Keratinocyte (primary cell): ENCODE measurements at regions not wholly inside any gene's neighbourhood (a gene's known extent, or its start where the extent isn't known, plus 50 kb on each side); places are given as distances from the start of the nearest gene placed in this dataset.

Experiments
- DNase-seq: peaks from one replicate; pipeline ENCODE4 v3.0.0-alpha.2; 2011; ENCODE audit warnings: low read depth, missing footprints, low spot score
- FAIRE-seq: peaks from 2 replicates; lab custom pipeline; 2011; peaks lifted over from hg19 to GRCh38; lab: Jason Lieb, UNC
- H2AFZ ChIP-seq: 2 replicates; pipeline ENCODE4 v1.6.0; 2012; ENCODE audit warnings: low read length, control low read depth, inconsistent platforms; ENCODE audit not compliant: control insufficient read depth
- H3K27ac ChIP-seq: 2 replicates; pipeline ENCODE4 v1.5.1; 2011; ENCODE audit warnings: low read length; ENCODE audit not compliant: control insufficient read depth, insufficient read depth
- H3K27me3 ChIP-seq: 3 replicates; pipeline ENCODE4 v1.6.0; 2011; ENCODE audit warnings: low read length; ENCODE audit not compliant: control insufficient read depth, insufficient read depth; ENCODE audit errors: extremely low read depth
- H3K36me3 ChIP-seq, 2 experiments: 2 replicates in 1 of 2; 3 replicates in 1 of 2; pipeline ENCODE4 v1.5.1; 2011; ENCODE audit warnings: low read length in 2 of 2, mild to moderate bottlenecking in 1 of 2; ENCODE audit not compliant: control insufficient read depth in 2 of 2, insufficient read depth in 2 of 2; ENCODE audit errors: extremely low read depth in 1 of 2
- H3K4me1 ChIP-seq: 3 replicates; pipeline ENCODE4 v1.5.1; 2011; ENCODE audit warnings: low read length; ENCODE audit not compliant: control insufficient read depth, insufficient read depth; ENCODE audit errors: extremely low read depth
- H3K4me2 ChIP-seq: 3 replicates; pipeline ENCODE4 v1.6.0; 2011; ENCODE audit warnings: low read depth, low read length; ENCODE audit not compliant: control insufficient read depth, insufficient read depth; ENCODE audit errors: extremely low read depth
- H3K4me3 ChIP-seq, 3 experiments: fragments of 200-600 bp in 1 of 3; sonication (generic) in 1 of 3; 2 replicates in 2 of 3; 3 replicates in 1 of 3; pipeline ENCODE4 v1.5.1; 2011 to 2016; ENCODE audit warnings: low read length in 3 of 3, mild to moderate bottlenecking in 3 of 3, control low read depth in 2 of 3, inconsistent platforms in 1 of 3, low read depth in 1 of 3, mixed read lengths in 1 of 3, mixed run types in 1 of 3, moderate library complexity in 1 of 3; ENCODE audit not compliant: control insufficient read depth in 2 of 3, insufficient read depth in 2 of 3; ENCODE audit errors: extremely low read depth in 1 of 3
- H3K79me2 ChIP-seq: 2 replicates; pipeline ENCODE4 v1.6.0; 2012; ENCODE audit warnings: low read length; ENCODE audit not compliant: control insufficient read depth, insufficient read depth
- H3K9ac ChIP-seq: 3 replicates; pipeline ENCODE4 v1.6.0; 2011; ENCODE audit warnings: low read length; ENCODE audit not compliant: control insufficient read depth, insufficient read depth; ENCODE audit errors: extremely low read depth
- H3K9me1 ChIP-seq: 3 replicates; pipeline ENCODE4 v1.6.0; 2011; ENCODE audit warnings: low read length; ENCODE audit not compliant: control insufficient read depth, insufficient read depth; ENCODE audit errors: extremely low read depth
- H3K9me3 ChIP-seq: 2 replicates; pipeline ENCODE4 v1.5.1; 2012; ENCODE audit warnings: low read depth, low read length; ENCODE audit not compliant: control insufficient read depth
- H4K20me1 ChIP-seq: 3 replicates; pipeline ENCODE4 v1.6.0; 2011; ENCODE audit warnings: low read length; ENCODE audit not compliant: control insufficient read depth, insufficient read depth; ENCODE audit errors: extremely low read depth
- CTCF ChIP-seq, 3 experiments: IDR thresholded peaks in 1 of 3; conservative IDR thresholded peaks in 1 of 3; optimal IDR thresholded peaks in 1 of 3; 2 replicates in 2 of 3; 3 replicates in 1 of 3; pipeline versions ENCODE3 to v1.5.1; 2011; ENCODE audit warnings: low read length in 3 of 3, mild to moderate bottlenecking in 3 of 3, moderate library complexity in 2 of 3, control low read depth in 1 of 3, inconsistent platforms in 1 of 3; ENCODE audit not compliant: insufficient read depth in 2 of 3; ENCODE audit errors: extremely low read depth in 1 of 3
- EZH2 ChIP-seq: IDR thresholded peaks from one replicate; pipeline ENCODE4 v1.6.1; 2012; ENCODE audit warnings: inconsistent platforms, mild to moderate bottlenecking, low read length, moderate library complexity
- dilution Hi-C: fragments of 300-500 bp; cut with MboI; formaldehyde crosslinking; loops from one replicate; pipeline ENCODE4 v1.7.0; 2020; ENCODE audit warnings: low sequenced_read_pairs; ENCODE audit not compliant: extremely low pct_ligation_motif_present

GRCh38 chr12:13790317-13790716 lies 191.1 kb downstream of the GRIN2B start:
- H3K9me3 ChIP-seq, result no peaks in the 10 kb centered on the region
- no peak overlapping the region for H2AFZ ChIP-seq
- H3K4me2 ChIP-seq, result no peak overlapping the region
- no peaks in the 10 kb centered on the region for H4K20me1 ChIP-seq
- dilution Hi-C loops, result no loop called here
- no peak overlapping the region for H3K4me3 ChIP-seq
- no peak overlapping the region for H3K27ac ChIP-seq
- no peaks in the 10 kb centered on the region for H3K79me2 ChIP-seq
- no peaks in the 10 kb centered on the region for H3K36me3 ChIP-seq
- no peaks in the 10 kb centered on the region for H3K9me1 ChIP-seq
- no peaks in the 10 kb centered on the region for H3K27me3 ChIP-seq
- DNase-seq, result no peak
- H3K9ac ChIP-seq, result no peak overlapping the region
- FAIRE-seq, result no peak
- no peaks in the 10 kb centered on the region for H3K4me1 ChIP-seq
- TF ChIP-seq EZH2, result no peak
- no peak for TF ChIP-seq CTCF (optimal IDR thresholded peaks at IDR 0.05 in 1 of 3, IDR thresholded peaks at IDR 0.05 in 1 of 3, conservative IDR thresholded peaks at IDR 0.05 in 1 of 3; ENCODE audit: extremely low read depth in 1 of 3, insufficient read depth in 2 of 3, low read length in 3 of 3)

DNA sequence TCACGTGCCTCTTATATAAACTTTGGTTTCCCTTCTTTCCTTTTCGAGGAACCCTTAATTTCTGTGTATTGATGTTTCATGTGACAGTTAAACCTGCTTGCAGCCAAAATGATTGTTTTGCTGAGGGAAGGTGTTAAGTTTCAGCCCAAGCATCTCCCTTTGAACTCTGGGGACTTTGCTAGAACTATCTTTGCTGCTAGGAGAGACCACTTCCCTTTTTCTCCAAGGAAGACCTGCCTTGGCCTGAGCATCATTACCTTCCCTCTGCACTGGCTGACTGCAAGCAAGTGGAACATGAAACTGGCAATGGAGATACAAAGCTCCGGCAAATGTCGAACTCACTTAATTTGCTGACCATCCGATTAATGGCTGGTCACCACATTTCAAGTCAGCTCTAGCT lies 192.8 kb downstream of the GRIN2B start:
- Histone ChIP-seq H3K9ac (no peak overlapping the region), H3K36me3 (no peaks in the 10 kb centered on the region), H3K27ac (no peak overlapping the region), H3K4me2 (no peak overlapping the region), H4K20me1 (no peaks in the 10 kb centered on the region), H3K9me3 (no peaks in the 10 kb centered on the region), H3K4me3 (no peak overlapping the region), H3K9me1 (no peaks in the 10 kb centered on the region), H3K4me1 (no peaks in the 10 kb centered on the region), H3K27me3 (no peaks in the 10 kb centered on the region), H3K79me2 (no peaks in the 10 kb centered on the region), H2AFZ (no peak overlapping the region)
- no peak for DNase-seq
- dilution Hi-C loops, result no loop called here
- TF ChIP-seq CTCF (optimal IDR thresholded peaks at IDR 0.05 in 1 of 3, IDR thresholded peaks at IDR 0.05 in 1 of 3, conservative IDR thresholded peaks at IDR 0.05 in 1 of 3; ENCODE audit: extremely low read depth in 1 of 3, insufficient read depth in 2 of 3, low read length in 3 of 3) (no peak), EZH2 (no peak)
- no peak for FAIRE-seq
